IMR-90 (cell line): ENCODE measurements at regions not wholly inside any gene's neighbourhood (a gene's known extent, or its start where the extent isn't known, plus 50 kb on each side); places are given as distances from the start of the nearest gene placed in this dataset.

Experiments
- ATAC-seq: fragments of 200-7000 bp; cut with Tn5 transposase; 2 replicates; pipeline ENCODE4 v1.9.1; 2020; ENCODE audit warnings: low read depth, mild to moderate bottlenecking, moderate library complexity
- BruUV-seq: library from RNA; stranded (reverse); fragments of 400-500 nt; replicated peaks from 2 replicates; lab custom pipeline; 2021; lab: Mats Ljungman, UMichigan
- CTCF ChIA-PET: fragments of 300-600 bp; formaldehyde crosslinking; extraction: SDS; loops from one replicate; lab custom pipeline; 2021; ENCODE audit warnings: antibody characterized with exemption; lab: Yijun Ruan, JAX
- POLR2A ChIA-PET: fragments of 300-600 bp; sonication (Branson Sonifier 250); formaldehyde crosslinking; loops from one replicate; lab custom pipeline; 2022; ENCODE audit warnings: antibody characterized with exemption; ENCODE audit not compliant: unreplicated experiment; lab: Charles Lee
- DNase-seq: peaks from one replicate; pipeline ENCODE4 v3.0.0; 2013
- H2AFZ ChIP-seq: replicated peaks from 2 replicates; pipeline ENCODE3; 2013; ENCODE audit warnings: low read length, mild to moderate bottlenecking; ENCODE audit not compliant: poor library complexity
- H2AK5ac ChIP-seq: 2 replicates; pipeline ENCODE4 v1.6.1; 2013; ENCODE audit warnings: low read depth, low read length, inconsistent platforms
- H2AK9ac ChIP-seq: replicated peaks from 2 replicates; pipeline ENCODE3; 2013; ENCODE audit warnings: mild to moderate bottlenecking, low read depth, low read length, moderate library complexity; ENCODE audit not compliant: poor library complexity
- H2BK120ac ChIP-seq: 2 replicates; pipeline ENCODE4 v1.6.1; 2013; ENCODE audit warnings: low read depth, low read length, inconsistent platforms
- H2BK15ac ChIP-seq: 3 replicates; pipeline ENCODE4 v1.6.1; 2013; ENCODE audit warnings: low read depth, low read length, inconsistent platforms
- H2BK20ac ChIP-seq: 2 replicates; pipeline ENCODE4 v1.6.1; 2013; ENCODE audit warnings: low read depth, mild to moderate bottlenecking, inconsistent platforms, low read length, moderate library complexity
- H2BK5ac ChIP-seq: 2 replicates; pipeline ENCODE4 v1.6.1; 2013; ENCODE audit warnings: mild to moderate bottlenecking, low read depth, low read length, inconsistent platforms; ENCODE audit not compliant: poor library complexity, severe bottlenecking
- H3K14ac ChIP-seq: replicated peaks from 2 replicates; pipeline ENCODE4 v1.6.1; 2013; ENCODE audit warnings: low read depth, low read length, inconsistent platforms
- H3K18ac ChIP-seq: 2 replicates; pipeline ENCODE4 v1.6.1; 2013; ENCODE audit warnings: low read depth, low read length, control low read depth
- H3K23ac ChIP-seq: 2 replicates; pipeline ENCODE4 v1.6.1; 2013; ENCODE audit warnings: low read depth, low read length, inconsistent platforms
- H3K27ac ChIP-seq: 2 replicates; pipeline ENCODE4 v1.5.1; 2013; ENCODE audit warnings: mild to moderate bottlenecking, control low read depth, low read length; ENCODE audit not compliant: insufficient read depth
- H3K27me3 ChIP-seq: 2 replicates; pipeline ENCODE4 v1.6.1; 2013; ENCODE audit warnings: low read length; ENCODE audit not compliant: control insufficient read depth, insufficient read depth
- H3K36me3 ChIP-seq: 2 replicates; pipeline ENCODE4 v1.6.1; 2013; ENCODE audit warnings: low read length, mixed read lengths; ENCODE audit not compliant: control insufficient read depth, insufficient read depth
- H3K4ac ChIP-seq: 2 replicates; pipeline ENCODE4 v1.6.1; 2013; ENCODE audit warnings: low read depth, low read length, inconsistent platforms
- H3K4me1 ChIP-seq: 2 replicates; pipeline ENCODE4 v1.6.1; 2013; ENCODE audit warnings: low read length, mixed read lengths; ENCODE audit not compliant: control insufficient read depth, insufficient read depth
- H3K4me2 ChIP-seq: 2 replicates; pipeline ENCODE4 v1.6.1; 2013; ENCODE audit warnings: low read depth, mild to moderate bottlenecking, control low read depth, low read length, moderate library complexity
- H3K4me3 ChIP-seq: 2 replicates; pipeline ENCODE4 v1.5.1; 2013; ENCODE audit warnings: low read depth, mild to moderate bottlenecking, control low read depth, low read length, moderate library complexity; ENCODE audit not compliant: insufficient read depth
- H3K56ac ChIP-seq: 2 replicates; pipeline ENCODE4 v1.6.1; 2013; ENCODE audit warnings: low read length, inconsistent platforms; ENCODE audit not compliant: insufficient read depth; ENCODE audit errors: extremely low read depth
- H3K79me1 ChIP-seq, 2 experiments: 2 replicates each; pipeline ENCODE4 v1.6.1; 2013; ENCODE audit warnings: low read length in 2 of 2, inconsistent platforms in 1 of 2, low read depth in 1 of 2
- H3K9ac ChIP-seq: 2 replicates; pipeline ENCODE4 v1.6.1; 2013; ENCODE audit warnings: low read depth, low read length, control low read depth
- H3K9me1 ChIP-seq: 2 replicates; pipeline ENCODE4 v1.6.1; 2013; ENCODE audit warnings: low read length, inconsistent platforms; ENCODE audit not compliant: insufficient read depth
- H3K9me3 ChIP-seq: 2 replicates; pipeline ENCODE4 v1.6.1; 2013; ENCODE audit warnings: low read length; ENCODE audit not compliant: control insufficient read depth, insufficient read depth
- H4K20me1 ChIP-seq: 2 replicates; pipeline ENCODE4 v1.6.1; 2013; ENCODE audit warnings: low read length, inconsistent platforms; ENCODE audit not compliant: insufficient read depth
- H4K5ac ChIP-seq: 2 replicates; pipeline ENCODE4 v1.6.1; 2013; ENCODE audit warnings: mild to moderate bottlenecking, low read depth, low read length, control low read depth
- H4K8ac ChIP-seq, 2 experiments: 2 replicates each; pipeline ENCODE4 v1.6.1; 2013; ENCODE audit warnings: low read depth in 2 of 2, low read length in 2 of 2, control low read depth in 1 of 2, inconsistent platforms in 1 of 2
- H4K91ac ChIP-seq: 2 replicates; pipeline ENCODE4 v1.6.1; 2013; ENCODE audit warnings: low read depth, low read length, inconsistent platforms; ENCODE audit not compliant: insufficient read depth
- CHD1 ChIP-seq: IDR thresholded peaks from 2 replicates; pipeline ENCODE4 v1.6.1; 2012; ENCODE audit warnings: low read depth, low read length, improper control_type of control experiment
- MAFK ChIP-seq: IDR thresholded peaks from 2 replicates; pipeline ENCODE4 v1.6.1; 2012; ENCODE audit warnings: low read depth, low read length, improper control_type of control experiment
- MXI1 ChIP-seq: IDR thresholded peaks from 2 replicates; pipeline ENCODE4 v1.6.1; 2012; ENCODE audit warnings: low read depth, mild to moderate bottlenecking, low read length, moderate library complexity, borderline replicate concordance
- NFE2L2 ChIP-seq: fragments of 150-350 bp; IDR thresholded peaks from 2 replicates; pipeline ENCODE4 v1.6.1; 2016; ENCODE audit warnings: low read depth, mild to moderate bottlenecking, low read length
- POLR2A ChIP-seq: IDR thresholded peaks from 2 replicates; pipeline ENCODE4 v1.6.1; 2012; ENCODE audit warnings: mild to moderate bottlenecking, low read depth, low read length
- SMC3 ChIP-seq: fragments of 150-350 bp; IDR thresholded peaks from 2 replicates; pipeline ENCODE4 v1.6.1; 2016; ENCODE audit warnings: low read depth, mild to moderate bottlenecking, antibody characterized with exemption, low read length, moderate library complexity
- WGBS, 2 experiments: methylation state at CpG; one replicate each; pipeline versions ENCODE4 v1.1.5 to v1.1.7; 2013; ENCODE audit warnings: missing lambda C conversion rate in 2 of 2; ENCODE audit not compliant: insufficient read length in 1 of 2; ENCODE audit errors: extremely low coverage in 2 of 2; 5-methylcytosine and 5-hydroxymethylcytosine counted together
- dilution Hi-C: fragments of 300-500 bp; cut with HindIII; formaldehyde crosslinking; loops from one replicate; pipeline ENCODE4 v1.14.3; 2018; ENCODE audit warnings: low sequenced_read_pairs; ENCODE audit not compliant: unreplicated experiment
- in situ Hi-C: fragments of 300-500 bp; cut with MboI; formaldehyde crosslinking; loops from 3 replicates; pipeline ENCODE4 v1.14.3; 2019; ENCODE audit warnings: low sequenced_read_pairs, inconsistent platforms, mixed read lengths
- intact Hi-C: fragments of 100-400 bp; cut with micrococcal nuclease; formaldehyde crosslinking; loops from 2 replicates; pipeline ENCODE4 v1.10.0; 2022

- Histone ChIP-seq H3K27ac (no peak overlapping the region), H2BK15ac (no peak overlapping the region; the same call in 2 of the 3 replicates), H2AFZ (no peak overlapping the region), H3K14ac (no peak overlapping the region), H2BK20ac (no peak overlapping the region), H2BK5ac (no peak overlapping the region), H2AK9ac (no peak overlapping the region), H3K4ac (no peak overlapping the region), H3K27me3 (no peaks in the 10 kb centered on the region), H4K5ac (no peak overlapping the region), H3K23ac (no peak overlapping the region), H3K79me1 (no peaks in the 10 kb centered on the region), H3K9ac (no peak overlapping the region), H3K4me3 (no peak overlapping the region), H4K8ac (no peak overlapping the region), H3K9me3 (no peaks in the 10 kb centered on the region), H4K20me1 (no peaks in the 10 kb centered on the region), H3K4me2 (no peak overlapping the region), H3K56ac (no peak overlapping the region), H3K9me1 (0 out of 2 replicates have a peak, but pooled peaks cover 2% of the 10 kb centered on the region), H2BK120ac (no peak overlapping the region), H3K4me1 (peaks cover 3% of the 10 kb centered on the region; the same call in 1 of the 2 replicates), H2AK5ac (no peak overlapping the region), H4K91ac (no peak overlapping the region), H3K18ac (no peak overlapping the region), H3K36me3 (no peaks in the 10 kb centered on the region)
- dilution Hi-C loops (no loop called here), intact Hi-C loops (no loop called here), in situ Hi-C loops (no loop called here)
- ChIA-PET CTCF (no interaction called here), POLR2A (no interaction called here)
- TF ChIP-seq POLR2A (no peak), CHD1 (no peak), MXI1 (no peak), NFE2L2 (no peak), MAFK (no peak), SMC3 (no peak)
- no TSS peak for BruUV-seq
- DNase-seq (no peak), ATAC-seq (no peak)
- WGBS, 2 experiments, result no CpG with 5 or more reads among the region's 2 CpGs
These were observed 241.1 kb upstream of the MMADHC start for GRCh38 chr2:149828520-149829210.
